ENCODE measurements at regions not wholly inside any gene's neighbourhood (a gene's known extent, or its start where the extent isn't known, plus 50 kb on each side); places are given as distances from the start of the nearest gene placed in this dataset.

DNA sequence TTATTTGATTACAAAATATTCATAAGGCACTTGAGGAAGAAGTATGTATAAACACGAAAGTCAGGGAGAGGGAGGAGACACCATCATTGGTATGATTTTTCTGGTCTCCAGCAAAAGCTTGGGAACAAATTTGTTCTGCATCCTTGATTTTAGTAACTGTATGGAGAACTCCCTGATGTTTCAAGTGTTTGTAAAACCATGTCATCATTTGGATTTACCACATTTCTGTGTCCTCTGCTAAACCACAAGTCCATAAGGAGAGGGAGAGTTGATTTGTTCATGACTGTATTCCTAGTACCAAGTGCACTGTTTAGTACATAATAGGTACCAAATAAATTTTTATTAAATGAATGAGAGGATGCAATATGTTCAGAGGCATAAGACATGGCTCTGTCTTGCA, 181.1 kb downstream of the BTG1 start:
- DNase-seq, result no peak

DNA sequence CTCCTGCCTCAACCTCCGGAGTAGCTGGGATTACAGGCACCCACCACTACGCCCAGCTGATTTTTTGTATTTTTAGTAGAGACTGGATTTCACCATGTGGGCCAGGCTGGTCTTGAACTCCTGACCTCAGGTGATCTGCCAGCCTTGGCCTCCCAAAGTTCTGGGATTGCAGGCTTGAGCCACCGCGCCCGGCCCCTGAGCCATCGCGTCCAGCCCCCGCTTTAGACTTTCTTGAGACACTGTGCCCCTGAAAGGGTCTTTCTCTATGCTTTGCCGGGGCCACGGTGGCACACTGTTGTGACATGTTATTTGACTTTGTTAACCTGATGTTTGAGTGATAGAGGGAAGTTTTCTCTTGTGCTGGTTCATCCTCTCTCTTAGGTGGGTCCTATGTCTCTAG, 186.4 kb downstream of the BTG1 start:
- no peak for DNase-seq

DNA sequence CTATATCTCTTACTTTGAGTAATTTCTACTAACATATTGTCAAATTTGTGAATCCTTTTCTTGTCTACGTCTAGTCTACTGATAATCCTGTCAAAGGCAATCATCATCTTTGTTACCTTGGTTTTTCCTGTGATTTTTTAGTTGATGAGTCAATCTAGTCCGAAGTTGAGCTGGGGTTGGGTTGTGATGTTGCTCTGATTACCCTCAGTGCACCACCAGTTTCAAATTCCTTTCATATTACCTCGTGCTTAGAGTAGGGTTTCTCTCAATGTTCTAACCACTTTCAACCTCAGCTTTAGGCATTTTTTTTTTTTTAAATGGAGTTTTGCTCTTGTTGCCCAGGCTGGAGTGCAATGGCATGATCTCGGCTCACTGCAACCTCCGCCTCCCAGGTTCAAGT, 186.8 kb downstream of the BTG1 start:
- no peak for DNase-seq

DNA sequence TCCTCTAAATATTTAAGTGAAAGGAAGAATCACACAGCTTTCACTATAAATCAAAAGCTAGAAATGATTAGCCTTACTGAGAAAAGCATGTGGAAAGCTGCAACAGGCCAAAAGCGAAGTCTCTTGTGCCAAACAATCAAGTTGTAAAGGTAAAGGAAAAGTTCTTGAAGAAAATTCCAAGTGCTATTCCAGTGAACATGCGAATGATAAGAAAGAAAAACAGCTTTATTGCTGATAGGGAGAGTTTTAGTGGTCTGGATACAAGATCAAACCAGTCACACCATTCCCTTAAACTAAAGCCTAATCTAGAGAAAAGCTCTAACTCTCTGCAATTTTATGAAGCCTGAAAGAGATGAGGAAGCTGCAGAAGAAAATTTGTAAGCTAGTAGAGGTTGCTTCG, 190.9 kb downstream of the BTG1 start:
- no peak for DNase-seq

DNA sequence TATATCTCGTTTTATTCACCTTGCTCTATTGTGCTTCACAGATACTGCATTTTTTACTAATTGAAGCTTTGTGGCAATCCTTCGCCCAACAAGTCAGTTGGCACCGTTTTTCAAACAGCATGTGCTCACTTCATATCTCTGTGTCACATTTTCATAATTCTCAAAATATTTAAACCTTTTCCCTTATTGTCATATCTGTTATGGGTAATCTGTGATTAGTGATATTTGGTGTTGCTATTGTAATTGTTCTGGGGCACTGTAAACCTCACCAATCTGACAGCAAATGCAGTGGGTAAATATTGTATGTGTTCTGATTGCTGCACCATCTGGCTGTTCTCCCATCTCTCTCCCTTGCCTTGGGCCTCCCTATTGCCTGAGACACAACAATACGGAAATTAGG, 191.3 kb downstream of the BTG1 start:
- no peak for DNase-seq

DNA sequence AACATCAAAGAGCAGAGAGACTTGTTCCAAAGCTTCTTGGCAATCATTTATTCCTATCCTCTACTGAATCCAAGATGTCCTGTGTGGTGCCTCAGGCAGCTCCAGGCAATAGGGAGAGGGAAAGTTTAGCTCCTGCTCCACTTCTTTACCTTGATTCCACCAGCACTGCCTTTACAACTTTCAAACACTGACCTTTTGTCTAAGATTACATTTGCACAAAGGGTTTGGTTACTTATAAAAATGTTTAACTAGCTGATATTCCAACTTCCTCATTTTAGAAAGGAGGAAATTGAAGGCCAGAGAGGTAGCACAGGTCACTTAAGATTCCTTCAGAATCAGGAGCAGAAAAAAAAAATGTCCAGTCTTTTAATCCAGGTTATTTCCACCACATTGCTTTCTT, 192.7 kb downstream of the BTG1 start:
- DNase-seq, result no peak

DNA sequence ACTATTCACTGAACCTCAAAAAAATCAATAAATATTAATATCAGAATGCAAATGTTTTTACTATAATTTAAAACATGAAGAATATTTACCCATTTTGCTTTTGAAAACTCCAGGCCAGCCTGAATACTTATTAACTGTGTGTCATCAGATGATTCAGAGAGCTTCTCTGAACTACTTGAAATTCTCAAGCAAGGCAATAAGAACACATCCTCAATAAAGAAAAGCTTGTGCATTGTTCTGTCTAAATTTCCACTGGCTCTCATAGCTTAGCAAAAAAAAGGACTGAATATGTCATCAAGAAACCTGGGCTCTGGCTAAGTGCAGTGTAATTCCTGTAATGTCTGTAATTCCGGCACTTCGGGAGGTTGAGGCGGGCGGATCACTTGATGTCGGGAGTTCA, 194.1 kb downstream of the BTG1 start:
- DNase-seq, result no peak

DNA sequence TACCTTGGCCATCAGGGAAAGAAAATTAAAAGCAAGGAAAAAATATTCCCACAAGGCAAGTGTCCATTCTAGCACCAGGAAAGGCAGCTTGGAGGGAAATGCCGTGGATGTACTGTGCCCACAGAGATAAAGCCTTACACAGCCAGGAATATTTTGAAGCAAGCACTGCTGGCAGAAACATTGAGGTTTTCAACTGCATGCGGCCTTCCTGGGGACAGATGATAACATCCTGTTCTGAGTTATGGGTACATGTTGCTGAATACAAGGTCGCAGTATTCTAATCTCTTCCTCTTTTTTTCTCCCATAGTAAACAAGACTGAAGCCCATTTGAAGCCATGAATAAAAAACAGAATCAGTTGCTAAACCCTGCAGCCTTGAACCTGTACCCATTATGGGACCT, 197.1 kb downstream of the BTG1 start:
- DNase-seq, result no peak

DNA sequence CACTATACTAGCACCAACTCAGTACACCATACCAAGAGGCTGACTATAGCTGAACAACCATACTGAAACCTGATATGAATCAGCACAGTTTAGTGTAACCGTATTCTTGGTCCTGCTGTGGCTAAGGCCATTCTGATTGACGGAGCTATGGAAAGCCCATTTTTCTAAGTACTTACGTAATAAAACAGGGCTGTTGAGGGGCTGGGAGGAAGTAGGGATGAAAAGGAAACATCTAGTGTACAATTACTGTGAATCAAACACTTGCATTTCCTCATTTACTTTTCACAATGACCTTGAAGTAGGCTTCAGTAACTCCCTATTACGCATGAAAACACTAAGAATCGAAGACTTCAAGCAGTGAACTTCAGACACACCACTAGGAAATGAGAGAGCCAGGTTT, 198.2 kb downstream of the BTG1 start:
- no peak for DNase-seq

DNA sequence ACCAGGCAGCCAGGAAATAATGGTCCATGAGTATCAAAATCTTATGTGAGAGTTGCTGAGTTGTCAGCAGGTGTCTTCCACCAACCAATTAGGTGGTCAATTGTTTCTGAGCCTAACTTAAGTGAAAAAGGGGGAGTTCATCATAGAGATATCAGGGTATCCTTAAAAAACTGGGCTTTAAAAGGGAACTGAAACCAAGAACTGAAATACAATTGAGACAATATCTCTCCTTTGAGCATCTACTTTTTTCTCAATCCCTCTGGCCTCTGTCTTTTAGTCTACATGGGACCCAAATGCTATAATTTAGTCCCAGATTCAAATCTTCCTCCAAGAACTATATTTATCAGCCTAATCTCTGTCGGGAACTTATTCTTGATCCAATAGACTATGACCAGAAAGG, 201.0 kb downstream of the BTG1 start:
- DNase-seq, result no peak

DNA sequence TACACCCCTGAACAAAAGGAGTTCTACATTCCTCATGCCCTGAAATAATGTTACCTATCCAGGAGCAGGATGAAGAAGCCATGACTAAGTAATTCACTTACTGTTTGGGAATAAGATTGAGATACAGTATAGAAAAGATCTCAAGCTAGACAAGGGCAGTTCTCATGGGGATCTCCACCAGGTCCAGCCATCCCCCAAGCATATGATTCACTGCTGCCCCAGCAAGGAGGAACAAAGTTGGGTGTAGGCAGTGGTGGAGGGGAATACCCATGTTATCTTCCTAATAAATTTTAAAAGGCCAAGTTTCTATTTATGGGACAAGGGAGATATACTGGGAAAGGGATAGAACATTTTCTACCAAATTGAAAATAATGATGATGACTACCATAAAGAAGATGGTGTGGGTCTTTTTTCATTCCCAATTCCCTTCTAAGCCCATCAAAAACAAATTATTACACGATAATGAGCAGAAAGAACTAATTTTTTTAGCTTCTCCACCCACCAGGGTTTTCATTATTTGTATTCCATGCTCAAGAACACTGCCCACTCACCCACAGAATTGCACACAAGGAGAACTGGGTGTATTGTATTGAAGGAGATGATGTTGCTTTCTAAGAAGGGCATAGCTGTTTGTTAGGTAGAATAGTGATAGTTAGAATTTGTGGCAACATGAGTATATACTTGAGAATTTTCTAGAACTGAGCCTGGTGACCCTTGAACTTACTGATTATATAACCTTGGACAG, 204.6 kb downstream of the BTG1 start:
- DNase-seq, result no peak

DNA sequence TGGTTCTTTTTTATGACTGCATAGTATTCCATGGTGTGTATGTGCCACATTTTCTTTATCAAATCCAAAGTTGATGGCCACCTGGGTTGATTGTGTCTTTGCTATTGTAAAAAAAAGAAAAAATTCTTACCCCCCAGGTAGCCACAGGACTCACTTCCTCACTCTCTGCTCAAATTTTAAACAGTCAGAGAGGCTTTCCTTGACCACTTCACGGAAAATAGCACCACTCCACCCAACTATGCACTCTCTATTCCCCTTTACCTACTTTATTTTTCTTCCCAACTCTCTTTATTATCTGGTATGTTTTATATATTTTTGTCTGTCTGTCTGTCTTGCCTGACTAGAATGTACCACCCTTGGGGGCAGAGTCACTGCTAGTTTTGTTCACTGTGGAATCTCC, 205.3 kb downstream of the BTG1 start:
- no peak for DNase-seq

DNA sequence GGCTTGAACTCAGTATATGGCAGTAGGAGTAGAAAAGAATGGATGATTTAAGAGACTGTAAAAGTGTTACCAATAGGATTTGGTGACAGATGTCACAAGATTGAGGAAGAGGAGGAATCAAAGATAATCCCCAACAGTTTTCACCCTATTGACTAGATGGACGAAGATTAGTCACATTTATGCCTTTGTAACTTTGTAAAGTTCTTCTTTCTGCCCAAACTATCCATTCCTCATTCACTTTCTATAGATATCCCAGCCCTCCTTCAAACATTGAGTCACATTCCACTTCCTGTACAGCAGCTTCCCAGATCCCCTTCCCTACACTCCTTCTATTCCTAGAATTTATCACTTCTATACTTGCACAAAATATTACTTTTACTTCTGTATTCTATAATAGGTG, 207.9 kb downstream of the BTG1 start:
- no peak for DNase-seq

DNA sequence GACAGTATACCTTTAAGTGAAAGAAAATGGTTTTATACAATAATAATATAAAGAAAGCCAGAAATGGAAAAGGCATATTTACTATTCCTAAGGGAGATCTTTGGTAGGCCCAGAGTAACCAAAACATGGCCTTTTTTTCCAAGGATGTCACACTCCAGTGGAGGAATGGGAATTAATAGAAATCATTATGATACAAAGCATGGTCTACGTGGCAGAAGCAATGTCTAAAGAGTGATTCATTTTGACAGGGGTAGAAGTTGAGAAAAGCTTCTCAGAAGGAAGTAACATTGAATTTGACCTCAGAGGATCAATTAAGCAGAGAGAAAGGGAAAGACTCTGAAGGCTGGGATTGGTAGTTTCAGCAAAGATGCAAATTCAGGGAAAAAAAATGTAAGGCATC, 208.6 kb downstream of the BTG1 start:
- DNase-seq, result no peak

DNA sequence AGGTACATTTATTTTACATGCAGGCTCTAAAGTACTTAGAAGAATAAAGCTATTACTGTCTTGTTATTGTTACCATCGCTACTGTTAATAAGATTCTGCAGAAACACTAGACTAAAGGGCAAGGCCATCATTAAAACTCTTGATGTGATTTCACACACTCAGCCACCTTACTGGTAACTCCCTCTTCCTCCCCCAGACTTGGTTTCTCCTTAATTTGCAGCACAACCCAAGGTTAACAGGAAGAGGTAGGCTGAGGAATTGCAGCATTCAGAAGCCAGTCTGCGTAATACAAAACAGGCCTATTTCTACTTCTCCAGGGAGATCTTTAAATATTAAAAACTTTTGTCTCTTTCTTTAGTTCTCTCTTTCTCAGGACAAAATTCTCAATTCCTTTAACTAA, 210.3 kb downstream of the BTG1 start:
- DNase-seq, result no peak

DNA sequence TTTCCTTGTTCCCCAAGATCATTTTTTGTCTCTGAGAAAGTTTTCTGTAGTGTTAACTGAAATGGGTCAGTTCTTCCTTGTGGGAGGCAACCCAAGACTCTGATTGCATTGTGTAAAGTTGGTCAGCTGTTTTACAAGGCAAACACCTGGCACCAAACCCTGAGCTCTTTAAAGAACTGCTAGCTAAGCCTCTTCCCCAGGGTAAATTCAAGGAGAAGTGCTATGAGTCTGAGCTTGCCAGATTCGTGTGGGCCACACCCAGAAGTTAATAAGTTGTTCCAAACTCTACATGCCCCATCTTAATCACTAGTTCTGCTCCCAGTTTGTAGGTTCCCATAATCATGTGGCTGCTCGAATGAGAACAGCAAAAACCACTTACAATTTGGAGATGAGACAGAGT, 214.5 kb downstream of the BTG1 start:
- DNase-seq, result no peak

DNA sequence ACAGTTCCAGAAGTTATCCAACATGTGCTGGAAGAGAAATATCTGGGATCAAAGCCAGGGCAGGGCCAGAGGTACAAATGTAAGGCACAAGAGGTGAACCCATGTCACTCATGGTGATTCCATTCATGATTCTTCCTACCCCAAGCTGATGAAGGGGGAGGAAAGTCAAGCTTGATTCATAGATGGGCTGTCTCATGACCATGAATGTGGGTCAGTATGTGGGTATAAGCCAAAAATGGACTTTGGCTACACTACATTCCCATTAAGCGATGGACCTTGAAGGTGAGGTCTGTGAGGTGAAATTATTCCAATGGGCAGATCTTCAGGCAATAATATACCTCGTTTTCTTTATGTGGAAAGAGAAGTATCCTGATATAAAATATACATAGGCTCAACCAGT, 217.1 kb downstream of the BTG1 start:
- no peak for DNase-seq

DNA sequence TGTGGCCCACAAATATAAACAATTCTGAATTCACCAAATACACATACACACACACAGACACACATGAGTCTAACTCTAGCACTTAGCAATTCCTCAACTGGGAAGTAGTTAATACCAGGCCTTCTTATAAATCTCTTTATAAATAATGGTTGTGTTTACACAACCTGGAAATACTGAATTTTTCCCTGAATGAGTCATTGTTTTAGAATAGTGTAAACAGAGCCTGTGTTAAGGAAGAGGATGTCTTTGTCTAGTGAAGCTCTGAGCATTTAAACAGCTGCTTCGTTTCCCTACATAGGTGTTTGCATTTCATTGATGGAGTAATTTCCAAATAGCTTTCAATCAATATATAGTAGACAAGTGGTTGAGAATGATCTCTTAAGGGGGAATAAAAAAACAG, 218.8 kb downstream of the BTG1 start:
- DNase-seq, result peak; percentile 43 to 80

DNA sequence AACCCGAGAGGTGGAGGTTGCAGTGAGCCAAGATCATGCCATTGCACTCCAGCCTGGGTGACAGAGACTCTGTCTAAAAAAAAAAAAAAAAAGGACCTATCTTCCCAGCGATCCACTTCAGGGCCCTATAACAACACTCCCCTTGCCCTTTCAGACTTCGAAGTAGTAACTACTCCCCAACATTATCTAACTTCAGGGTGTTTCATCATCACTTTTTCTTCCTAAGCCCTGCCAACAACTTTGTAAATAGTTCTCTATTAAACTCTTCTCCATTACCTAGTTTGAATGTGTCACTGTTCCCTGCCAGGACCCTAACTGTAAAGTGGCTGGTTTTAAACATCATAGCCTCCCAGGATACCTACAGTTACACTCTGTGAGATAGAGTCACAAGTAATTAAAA, 220.8 kb downstream of the BTG1 start:
- DNase-seq, result no peak

DNA sequence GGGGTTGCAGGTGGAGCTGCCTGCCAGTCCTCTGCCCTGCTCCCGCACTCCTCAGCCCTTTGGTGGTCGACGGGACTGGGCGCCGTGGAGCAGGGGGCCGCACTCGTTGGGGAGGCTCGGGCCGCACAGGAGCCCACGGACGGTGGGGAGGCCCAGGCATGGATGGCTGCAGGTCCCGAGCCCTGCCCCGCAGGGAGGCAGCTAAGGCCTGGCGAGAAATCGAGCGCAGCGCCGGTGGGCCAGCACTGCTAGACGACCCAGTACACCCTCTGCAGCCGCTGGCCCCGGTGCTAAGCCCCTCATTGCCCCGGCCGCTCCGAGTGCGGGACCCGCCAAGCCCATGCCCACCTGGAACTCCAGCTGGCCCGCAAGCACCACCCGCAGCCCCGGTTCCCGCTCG, 221.8 kb downstream of the BTG1 start:
- no peak for DNase-seq

DNA sequence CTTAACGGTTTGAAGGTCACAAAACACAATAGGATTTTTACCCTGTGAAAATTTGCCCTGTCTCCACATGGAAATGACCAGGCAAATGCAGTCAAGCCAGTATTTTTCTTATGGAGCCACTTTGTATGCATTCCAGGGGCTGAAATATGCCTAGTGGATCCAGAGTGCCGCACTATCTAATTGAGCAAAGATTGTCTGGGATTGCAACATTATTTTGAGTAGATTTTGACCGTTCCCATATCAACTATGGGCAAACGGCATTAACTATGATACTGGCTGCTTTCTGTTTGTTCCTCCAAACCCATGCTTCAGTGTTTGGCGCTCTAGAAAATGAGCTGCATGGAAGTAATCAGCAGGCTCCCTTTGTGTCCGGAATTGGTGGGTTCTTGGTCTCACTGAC, 223.0 kb downstream of the BTG1 start:
- DNase-seq, result no peak

DNA sequence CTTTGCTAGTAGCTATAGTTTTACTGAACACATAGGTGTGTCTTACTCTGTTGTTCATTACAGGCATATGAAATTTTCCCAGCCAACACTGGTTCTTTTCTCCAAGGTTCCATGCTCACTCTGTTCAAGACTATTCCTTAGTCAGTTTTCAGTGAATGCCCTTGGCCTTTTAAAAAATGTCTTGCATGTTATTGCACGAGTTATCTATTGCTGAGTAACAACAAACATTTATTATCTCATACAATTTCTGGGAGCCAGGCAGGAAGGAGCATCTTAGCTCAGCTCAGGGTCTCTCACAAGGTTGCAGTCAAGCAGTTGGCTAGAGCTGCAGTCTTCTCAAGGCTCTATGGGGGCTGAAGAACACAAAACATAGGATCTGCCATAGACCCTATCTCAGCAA, 223.5 kb downstream of the BTG1 start:
- DNase-seq, result no peak

DNA sequence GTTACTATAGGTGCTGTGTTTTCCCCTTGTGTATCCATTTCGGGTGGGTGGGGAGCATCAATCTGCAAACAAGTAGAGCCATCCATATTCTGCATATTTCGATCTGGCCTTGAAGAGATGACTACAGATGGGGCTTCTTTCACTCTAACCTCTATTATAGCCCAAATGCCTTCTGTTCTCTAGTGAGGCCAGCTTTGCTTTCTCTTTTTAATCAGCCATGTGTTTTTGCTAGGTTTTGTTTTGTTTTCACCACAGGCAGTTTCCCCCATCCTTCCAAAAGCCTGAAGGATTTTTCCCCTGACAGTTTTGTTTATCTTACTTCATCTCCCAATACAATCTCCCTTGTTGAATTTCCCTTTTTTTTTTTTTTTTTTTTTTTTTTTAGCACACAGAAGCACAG, 224.1 kb downstream of the BTG1 start:
- DNase-seq, result no peak

DNA sequence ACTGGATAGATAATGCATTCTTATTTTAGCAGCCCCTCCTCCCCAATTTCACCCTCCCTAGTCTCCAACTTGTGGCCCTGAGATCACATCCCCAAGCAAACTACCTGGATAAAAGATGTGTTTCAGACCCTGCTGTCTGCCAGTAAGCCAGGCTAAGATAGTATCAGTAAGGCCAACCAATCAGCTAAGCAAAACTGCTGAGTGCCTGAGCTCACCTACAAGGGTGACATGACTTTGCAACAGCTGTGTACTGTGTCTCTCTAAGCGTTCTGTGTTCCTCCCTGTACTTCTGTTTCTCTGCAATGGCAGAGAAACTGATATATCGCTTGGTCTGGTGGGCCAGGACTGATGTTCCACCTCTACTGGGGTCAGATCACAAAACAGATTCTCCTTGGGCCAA, 224.9 kb downstream of the BTG1 start:
- no peak for DNase-seq

DNA sequence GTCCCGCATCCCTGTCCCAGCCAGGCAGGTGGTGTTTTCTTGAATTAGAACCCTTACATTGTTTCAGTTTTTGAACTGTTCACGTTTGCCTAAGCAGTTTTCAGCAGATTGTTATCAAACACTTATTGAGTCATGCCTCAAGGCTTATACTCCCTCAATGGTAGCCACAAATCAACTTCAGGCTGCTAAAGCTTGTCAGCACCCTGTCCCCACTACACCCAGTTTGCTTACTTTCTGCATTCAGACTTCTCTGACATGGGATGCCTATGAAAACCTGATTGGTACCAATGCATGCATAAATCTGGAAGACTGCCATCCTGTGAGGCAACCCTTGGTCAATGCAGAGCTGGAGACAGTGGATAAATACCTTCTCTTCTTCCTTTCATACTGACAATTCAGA, 225.4 kb downstream of the BTG1 start:
- DNase-seq, result peak in 1 of 2 experiments; percentile 7

DNA sequence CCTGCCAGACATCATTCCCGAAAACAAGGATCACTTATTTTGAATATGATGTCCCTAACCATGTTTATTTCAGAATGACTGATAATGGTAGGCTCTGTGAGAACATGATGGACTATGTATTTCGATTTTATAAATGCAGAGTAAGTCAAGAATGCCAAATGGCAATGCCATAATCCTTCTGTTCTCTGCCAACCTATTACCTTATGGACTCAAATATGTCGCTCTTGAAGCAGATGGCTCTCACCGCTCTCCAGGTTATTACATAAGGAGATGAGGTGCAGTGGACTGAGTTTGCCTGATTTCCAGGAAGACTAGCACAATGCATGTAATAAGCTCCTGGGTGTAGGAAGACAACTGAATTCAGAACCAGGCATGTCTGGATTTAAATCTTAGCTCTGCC, 227.2 kb downstream of the BTG1 start:
- DNase-seq, result no peak
